GM21390 (cell line): ENCODE measurements at regions not wholly inside any gene's neighbourhood (a gene's known extent, or its start where the extent isn't known, plus 50 kb on each side); places are given as distances from the start of the nearest gene placed in this dataset.

Experiments used
- ATAC-seq: cut with Tn5 transposase; IDR thresholded peaks from one replicate; pipeline ENCODE4 v1.9.1; 2021; ENCODE audit not compliant: unreplicated experiment

- no peak for ATAC-seq
These were observed 87.9 kb upstream of the SPRY1 start for GRCh38 chr4:123308667-123309066.

GRCh38 chr4:123312116-123312515 is 84.5 kb upstream of the SPRY1 start:
- ATAC-seq = no peak

- no peak for ATAC-seq
These were observed 83.5 kb upstream of the SPRY1 start for GRCh38 chr4:123312951-123313592.

- ATAC-seq = no peak
These were observed 81.0 kb upstream of the SPRY1 start for GRCh38 chr4:123315617-123316016.

- ATAC-seq = no peak
These were observed 79.4 kb upstream of the SPRY1 start for GRCh38 chr4:123317211-123317610.

- no peak for ATAC-seq
These were observed 77.0 kb upstream of the SPRY1 start for GRCh38 chr4:123319639-123320038.

- ATAC-seq = no peak
These were observed 72.6 kb upstream of the SPRY1 start for GRCh38 chr4:123323998-123324397.

GRCh38 chr4:123325241-123325681 is 71.3 kb upstream of the SPRY1 start:
- ATAC-seq = peak; percentile 98

GRCh38 chr4:123327346-123327745 is 69.2 kb upstream of the SPRY1 start:
- no peak for ATAC-seq

- no peak for ATAC-seq
These were observed 68.7 kb upstream of the SPRY1 start for GRCh38 chr4:123327846-123328429.

- ATAC-seq = no peak
These were observed 57.9 kb upstream of the SPRY1 start for GRCh38 chr4:123338715-123339114.

- ATAC-seq = no peak
These were observed 56.9 kb upstream of the SPRY1 start for GRCh38 chr4:123339507-123340380.

- ATAC-seq = no peak
These were observed 56.3 kb upstream of the SPRY1 start for GRCh38 chr4:123340381-123340701.

GRCh38 chr4:123342498-123342897 is 54.1 kb upstream of the SPRY1 start:
- ATAC-seq = no peak

GRCh38 chr4:123343400-123344041 is 53.1 kb upstream of the SPRY1 start:
- no peak for ATAC-seq

- ATAC-seq = no peak
These were observed 51.3 kb upstream of the SPRY1 start for GRCh38 chr4:123345137-123345934.

GRCh38 chr4:123345935-123346300 is 50.7 kb upstream of the SPRY1 start:
- ATAC-seq = no peak

- ATAC-seq = no peak
These were observed 50.2 kb upstream of the SPRY1 start for GRCh38 chr4:123346330-123346940.
